Transverse colon (tissue), 4 donors: ENCODE measurements at regions not wholly inside any gene's neighbourhood (a gene's known extent, or its start where the extent isn't known, plus 50 kb on each side); places are given as distances from the start of the nearest gene placed in this dataset.

Experiments
- CTCF ChIP-seq, 5 experiments: fragments of 200-600 bp in 3 of 5; fragments of 450-650 bp in 2 of 5; sonication (generic) in 3 of 5; IDR thresholded peaks; 1 replicate in 2 of 5; 2 replicates in 3 of 5; pipeline ENCODE4 v1.5.1; 2016 to 2017; ENCODE audit warnings: antibody characterized with exemption in 5 of 5, inconsistent platforms in 3 of 5, mild to moderate bottlenecking in 2 of 5, moderate library complexity in 1 of 5
- EP300 ChIP-seq: sonication (generic); formaldehyde crosslinking; IDR thresholded peaks from one replicate; pipeline ENCODE4 v1.6.1; 2017; ENCODE audit warnings: antibody characterized with exemption, low read depth
- POLR2A ChIP-seq: fragments of 450-650 bp; IDR thresholded peaks from one replicate; pipeline ENCODE4 v1.6.1; 2016; ENCODE audit warnings: antibody characterized with exemption, mild to moderate bottlenecking, moderate library complexity
- POLR2AphosphoS5 ChIP-seq, 3 donors: sonication (generic); formaldehyde crosslinking; IDR thresholded peaks; one replicate each; pipeline ENCODE4 v1.6.1; 2016; ENCODE audit warnings: antibody characterized with exemption in 3 of 3

- TF ChIP-seq POLR2A = no peak
- TF ChIP-seq CTCF (IDR thresholded peaks at IDR 0.05) = no peak
- TF ChIP-seq EP300 = no peak
- TF ChIP-seq POLR2AphosphoS5 (IDR thresholded peaks at IDR 0.05) = no peak
Measured at GRCh38 chr18:60599267-60599666, 226.7 kb upstream of the MC4R start.
